NCI-H510A (cell line): ENCODE measurements at regions not wholly inside any gene's neighbourhood (a gene's known extent, or its start where the extent isn't known, plus 50 kb on each side); places are given as distances from the start of the nearest gene placed in this dataset.

Experiments used
- DNase-seq: peaks from one replicate; lab custom pipeline; 2025; lab: John Stamatoyannopoulos, UW

DNA sequence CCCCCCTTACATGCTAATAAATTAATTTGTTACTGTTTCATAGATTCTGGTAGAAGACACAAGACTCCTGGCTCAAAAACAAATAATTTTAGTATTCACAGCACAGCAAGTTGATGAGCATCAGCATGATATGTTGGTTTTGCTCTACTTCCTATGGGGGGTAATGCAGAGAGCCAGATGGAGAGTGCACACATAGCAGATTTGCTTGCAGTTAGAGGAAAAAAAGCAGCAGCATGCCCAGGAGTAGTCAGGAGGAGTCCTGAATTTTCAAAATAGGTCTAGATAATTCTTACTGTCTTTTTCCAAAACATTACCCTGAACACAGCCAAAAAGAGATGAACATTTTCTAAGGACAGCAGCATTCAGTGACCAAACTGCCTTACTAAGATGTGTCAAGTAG is 261.3 kb downstream of the COX7C start:
- DNase-seq: no peak

DNA sequence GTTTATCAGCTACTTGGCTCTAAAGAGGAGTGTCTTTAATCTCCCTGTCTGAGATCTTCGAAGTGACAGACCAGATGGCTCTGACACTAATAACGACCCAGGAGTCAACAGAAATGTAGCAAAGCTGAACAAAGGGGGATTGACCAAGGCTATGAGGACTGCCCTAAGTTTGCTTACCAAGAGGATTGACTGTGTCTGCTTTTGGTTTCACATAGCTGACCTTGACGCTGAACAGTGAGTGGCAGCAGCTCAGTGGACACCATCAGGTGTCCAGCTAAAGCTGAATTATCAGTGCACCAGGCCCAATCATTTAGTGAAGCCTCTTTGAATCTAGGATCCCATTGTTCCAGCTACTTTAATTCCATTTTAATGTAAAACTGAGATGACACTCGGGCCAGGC is 262.6 kb downstream of the COX7C start:
- no peak for DNase-seq

DNA sequence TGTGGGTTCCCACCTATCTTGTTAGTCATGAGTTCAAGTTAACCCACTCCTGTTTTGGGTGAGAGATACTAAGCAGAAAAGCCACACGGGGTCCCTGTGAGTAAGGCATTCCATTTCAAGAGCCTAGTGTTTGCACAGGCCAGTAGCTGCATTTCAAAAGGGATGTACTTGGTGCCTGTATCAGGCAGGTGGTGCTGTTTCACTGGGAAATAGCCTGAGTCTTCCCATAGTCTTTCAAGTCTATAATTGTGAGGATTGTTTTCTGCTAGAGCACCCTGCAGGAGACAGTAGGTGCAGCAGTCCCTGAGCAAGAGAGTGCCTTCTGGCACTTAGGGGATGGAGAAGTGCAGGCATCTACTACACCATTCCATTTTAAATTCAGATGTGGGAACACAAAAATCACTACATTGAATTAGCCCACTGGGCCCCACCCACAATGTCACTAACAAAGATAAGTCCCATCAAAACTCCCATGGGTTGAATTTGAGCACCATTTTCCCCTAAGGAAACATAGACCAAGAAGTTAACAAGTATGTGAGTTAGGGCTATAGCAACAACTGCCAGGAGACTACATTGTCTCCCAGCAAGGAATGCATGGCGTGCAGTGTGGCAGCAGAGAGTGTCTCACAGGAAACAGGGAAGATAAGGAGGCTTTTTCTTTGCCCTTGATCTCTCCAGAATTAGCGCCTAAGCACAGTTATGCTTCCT is 263.2 kb downstream of the COX7C start:
- DNase-seq: no peak

DNA sequence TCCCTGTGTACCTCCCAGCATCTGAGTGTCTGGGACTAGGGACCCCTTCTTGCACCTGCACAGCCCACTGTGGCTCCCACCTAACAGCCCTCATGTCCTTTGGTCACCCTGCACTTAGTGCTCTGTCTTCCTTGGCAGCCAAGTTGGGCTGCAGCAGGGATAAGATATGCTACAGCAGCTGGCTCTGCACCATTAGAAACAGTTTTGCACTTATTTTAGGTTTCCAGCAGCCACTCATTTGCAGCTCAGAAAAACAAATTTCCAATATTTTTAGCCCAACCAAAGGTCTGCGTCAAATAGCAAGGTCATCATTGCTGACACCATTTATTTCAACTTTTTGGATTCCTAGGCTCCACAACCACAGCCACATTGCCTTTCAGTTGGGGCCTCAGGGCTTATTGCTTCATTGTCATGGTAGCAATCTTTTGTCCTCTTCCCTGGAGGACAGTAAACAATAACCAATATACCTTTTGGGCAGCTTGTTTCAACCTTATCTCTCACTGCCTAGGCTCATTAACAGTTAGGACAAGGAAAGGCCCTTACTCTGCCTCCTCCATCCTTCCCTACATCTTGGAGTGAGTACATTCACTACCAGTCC is 263.9 kb downstream of the COX7C start:
- no peak for DNase-seq

DNA sequence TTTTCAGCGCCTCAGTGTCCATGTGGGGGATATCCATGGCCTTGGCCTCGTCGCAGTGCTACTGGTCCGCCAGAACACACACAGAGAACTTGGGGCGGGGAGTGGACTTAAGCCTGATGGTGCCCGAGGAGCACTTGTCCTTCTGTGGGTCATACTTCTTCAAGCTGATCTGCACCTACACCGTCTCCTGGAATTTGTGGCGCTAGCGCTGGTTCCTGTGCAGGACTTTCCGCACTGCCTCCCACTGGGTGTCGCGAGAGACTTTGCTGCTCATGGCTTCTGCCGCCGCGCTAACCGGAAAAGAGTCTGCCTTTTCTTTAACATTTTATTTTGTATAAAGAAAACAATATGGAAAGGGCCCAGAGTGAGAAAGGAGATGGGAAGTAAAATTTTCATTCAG is 266.9 kb downstream of the COX7C start:
- no peak for DNase-seq

DNA sequence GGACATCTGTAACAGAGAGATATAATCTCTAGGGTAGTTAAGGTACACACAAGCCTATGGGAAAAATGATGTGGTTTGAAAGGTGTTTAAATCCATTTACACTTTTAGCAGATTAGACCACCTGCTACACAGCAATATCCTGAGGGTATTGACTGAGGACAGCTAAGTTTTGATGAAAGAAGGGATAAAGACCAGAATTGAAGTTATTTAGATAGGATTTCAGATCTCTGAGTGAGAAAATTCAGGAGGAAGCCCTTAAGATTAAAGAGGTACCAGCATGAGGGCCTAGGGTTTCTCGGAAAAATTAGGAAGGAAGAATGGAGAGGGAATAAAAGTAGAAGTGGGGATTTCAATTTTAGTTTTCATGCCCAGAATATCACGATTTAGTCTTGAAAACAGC is 267.3 kb downstream of the COX7C start:
- DNase-seq: no peak

DNA sequence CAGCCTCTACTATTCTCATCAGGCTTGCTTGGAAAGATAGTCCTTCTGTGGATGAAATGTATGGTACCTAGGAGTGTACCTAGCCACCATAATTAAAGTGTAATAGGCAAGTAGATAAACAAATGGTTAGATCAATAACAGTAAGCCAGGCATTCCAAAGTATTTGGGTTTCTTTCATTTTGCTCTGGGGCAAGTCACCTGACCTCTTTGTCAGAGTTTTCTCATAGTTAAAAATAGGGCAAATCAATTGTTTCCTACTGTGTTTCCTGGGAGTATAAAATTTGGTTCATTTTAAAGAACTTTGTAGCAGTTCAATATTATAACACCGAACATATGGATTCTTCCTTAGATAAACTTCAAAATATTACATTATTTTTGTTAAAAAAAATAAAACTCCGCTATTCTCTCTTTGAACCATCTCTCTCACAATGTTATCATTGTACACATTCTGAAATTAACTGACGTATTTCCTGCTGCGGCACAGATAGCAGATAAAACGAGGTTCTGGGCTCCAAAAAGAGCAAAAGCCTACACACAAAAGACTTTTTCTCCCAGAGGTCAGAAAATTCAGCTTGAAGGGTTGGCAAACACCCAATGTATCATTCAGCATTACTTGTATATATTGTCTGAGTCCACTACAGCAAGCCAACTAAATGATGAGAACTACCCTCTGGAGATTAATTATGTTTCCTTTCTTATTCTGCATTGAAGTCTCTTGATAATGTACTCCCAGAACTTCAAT is 267.9 kb downstream of the COX7C start:
- DNase-seq: no peak

DNA sequence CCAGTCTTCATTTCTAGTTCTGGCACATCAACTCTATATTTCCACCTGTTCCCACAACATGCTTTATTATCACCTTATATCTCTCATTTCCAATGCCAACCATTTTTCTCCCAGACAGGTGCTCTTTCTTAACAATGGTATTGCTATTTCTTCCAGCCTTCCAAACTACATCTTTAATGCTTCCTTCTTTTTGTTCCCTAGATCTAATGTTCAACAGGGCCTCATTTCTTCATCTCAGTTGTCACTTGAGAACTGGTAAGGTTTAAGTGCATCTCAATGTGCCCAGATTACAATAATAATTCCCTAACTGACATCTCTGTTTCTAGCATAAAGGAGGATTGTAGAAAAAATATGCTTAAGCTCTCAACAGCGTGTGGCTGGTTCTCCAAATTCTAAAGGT is 272.6 kb downstream of the COX7C start:
- no peak for DNase-seq

DNA sequence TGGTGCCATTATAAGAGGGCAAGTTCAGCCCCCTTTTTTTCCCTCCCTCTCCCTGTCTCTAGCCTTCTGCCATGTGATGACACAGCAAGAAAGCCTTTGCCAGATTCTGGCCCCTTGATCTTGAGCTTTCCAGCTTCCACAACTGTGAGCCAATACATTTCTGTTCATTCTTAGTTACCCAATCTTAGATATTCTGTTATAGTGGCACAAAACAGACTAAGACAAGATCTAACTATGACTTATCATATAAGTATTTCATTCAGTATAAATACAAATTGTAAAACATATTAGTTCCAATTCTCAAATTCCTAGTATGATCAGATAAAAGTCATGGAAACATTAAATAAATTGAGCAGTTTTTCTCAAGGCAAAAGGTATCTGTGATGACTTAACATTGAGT is 276.3 kb downstream of the COX7C start:
- DNase-seq: no peak

DNA sequence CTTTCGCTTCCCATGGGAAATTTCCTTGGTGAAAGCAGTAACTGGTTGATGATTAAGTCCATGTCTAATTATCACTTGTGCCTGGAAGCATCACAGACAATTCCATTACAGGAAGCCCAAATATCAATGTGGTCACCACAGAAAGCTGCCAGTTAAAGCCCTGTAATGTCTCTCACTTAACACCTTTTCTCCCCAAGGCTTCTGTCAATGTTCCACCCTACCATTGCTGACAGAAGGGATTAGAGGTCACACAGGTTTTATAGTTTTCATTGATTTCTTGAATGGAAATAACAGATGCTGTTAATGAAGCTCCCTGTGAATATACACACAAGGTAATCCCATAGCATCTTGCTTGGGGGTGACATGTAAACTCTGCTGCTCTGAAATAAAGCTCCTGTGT is 279.2 kb downstream of the COX7C start:
- DNase-seq: no peak

DNA sequence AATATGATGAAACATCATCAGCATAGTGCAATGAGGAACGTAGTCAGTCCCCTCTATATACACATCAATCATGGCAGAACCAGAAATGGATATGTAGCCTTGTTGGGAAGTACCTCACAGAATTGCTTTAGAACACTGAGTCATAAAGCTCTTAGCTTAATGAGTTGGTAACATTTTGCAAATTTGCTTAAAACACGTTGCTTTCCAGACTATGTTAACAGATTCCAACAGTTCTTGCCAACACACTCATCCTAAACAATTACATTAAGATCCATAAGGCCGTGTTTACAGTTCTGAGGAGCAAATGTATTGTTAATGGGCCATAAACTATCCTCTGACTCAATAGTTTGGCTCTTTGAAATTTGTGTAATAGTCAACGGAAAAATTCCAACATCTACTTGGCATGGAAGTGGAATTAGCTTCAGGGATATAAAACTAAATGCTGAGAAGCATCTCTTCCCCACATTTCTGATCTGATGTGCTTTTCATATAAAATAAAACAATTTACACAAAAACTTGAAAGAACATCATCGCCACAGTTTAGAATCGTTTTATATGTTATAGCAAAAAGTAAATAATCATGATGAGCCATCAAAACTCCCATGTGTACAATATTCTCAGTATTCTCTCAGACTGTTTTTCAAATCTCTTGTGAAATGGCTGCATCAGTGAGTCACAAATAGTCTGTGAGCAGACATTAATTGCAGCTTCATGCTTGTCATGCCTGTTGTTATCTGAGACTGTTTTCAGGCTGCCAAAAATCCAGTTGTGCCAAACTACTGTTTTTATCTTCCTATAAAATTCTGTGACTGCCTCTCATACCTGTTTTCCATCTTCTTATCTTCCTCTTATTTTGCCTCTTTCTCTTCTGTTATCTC is 291.9 kb downstream of the COX7C start:
- no peak for DNase-seq

DNA sequence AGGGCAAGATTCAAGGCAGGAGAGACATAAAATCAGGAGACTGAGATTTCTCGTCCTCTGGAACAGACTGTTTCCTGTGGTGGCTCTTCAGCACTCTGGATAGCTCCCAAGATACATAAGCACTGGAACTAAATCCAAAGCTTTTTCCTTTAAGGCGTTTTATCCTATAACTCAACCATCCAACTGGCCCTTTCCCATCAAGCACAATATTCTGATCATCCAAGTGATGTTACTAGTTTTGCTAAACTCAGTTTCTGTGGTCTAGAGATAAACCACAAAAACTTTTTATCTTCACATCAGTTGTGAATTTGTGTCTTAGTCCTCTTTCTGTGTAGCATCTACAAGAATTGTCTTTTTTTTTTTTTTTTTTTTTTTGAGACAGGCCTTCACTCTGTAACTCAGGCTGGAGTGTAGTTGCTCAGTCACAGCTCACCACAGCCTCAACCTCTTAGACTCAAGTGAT is 299.4 kb downstream of the COX7C start:
- DNase-seq: no peak

DNA sequence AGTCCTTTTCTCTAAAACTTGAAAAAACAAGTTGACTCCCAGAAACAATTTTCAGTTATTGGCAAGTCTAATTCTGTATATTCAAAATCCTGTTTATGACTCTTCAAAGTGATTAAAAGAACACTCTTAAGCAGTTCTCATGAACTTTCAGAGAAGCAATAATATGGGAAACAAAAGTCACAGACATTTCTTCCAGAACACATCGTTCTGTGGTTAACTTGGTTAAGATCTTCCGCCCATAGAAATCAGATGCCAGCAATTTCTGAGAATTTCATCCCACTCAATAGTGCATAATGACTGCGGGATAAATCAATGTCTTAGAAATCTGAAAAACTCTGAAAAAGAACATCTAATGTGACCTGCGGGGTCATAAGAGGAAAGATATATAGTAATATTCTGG is 300.5 kb downstream of the COX7C start:
- no peak for DNase-seq

DNA sequence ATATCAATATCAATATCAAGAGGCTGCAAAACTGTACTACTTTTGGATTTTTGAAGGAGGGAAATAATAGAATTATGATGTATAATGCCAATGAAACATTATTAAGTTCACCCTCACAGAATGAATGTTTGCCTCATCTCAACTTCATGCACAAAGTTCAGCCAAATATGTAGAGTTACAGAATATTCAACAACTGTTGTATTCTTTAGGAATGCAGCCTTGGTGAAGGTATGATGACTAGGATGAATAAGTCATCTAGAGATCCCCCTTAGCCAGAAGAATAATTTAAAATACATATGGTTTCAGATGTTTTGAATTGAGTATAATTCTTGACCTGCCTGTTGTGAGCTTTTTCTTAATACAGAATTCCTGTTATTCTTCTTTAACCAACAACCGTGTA is 308.3 kb downstream of the COX7C start:
- DNase-seq: no peak

DNA sequence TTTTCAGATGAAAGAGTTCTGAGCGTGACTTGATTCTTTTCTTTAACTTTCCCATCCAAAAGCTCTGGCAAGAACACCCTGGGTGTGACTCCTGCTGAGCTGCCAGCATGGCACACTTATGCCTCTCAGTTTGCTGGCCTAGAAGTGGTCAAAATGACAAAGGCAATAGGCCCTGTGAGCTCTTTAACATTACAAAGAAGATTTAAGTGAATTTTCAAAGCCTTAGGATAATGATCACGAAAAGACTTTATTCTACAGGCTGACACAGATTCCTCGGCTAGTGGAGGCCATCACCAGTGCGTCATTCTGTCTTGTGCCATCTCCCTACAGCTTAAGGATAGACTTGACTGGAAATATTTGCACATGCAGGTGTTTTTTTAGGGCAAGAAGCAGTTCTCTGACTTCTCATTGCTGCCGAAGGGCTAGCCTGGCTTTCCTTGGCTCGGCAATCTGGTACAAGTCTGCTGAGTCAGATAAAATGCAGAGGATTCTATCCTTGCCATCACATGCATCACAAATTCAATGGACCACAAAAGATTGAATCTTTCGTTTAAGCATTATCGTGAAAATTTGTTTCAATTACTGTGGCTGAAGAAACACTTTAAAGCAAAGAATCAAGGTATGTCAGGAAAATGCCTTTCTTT is 311.5 kb downstream of the COX7C start:
- no peak for DNase-seq

DNA sequence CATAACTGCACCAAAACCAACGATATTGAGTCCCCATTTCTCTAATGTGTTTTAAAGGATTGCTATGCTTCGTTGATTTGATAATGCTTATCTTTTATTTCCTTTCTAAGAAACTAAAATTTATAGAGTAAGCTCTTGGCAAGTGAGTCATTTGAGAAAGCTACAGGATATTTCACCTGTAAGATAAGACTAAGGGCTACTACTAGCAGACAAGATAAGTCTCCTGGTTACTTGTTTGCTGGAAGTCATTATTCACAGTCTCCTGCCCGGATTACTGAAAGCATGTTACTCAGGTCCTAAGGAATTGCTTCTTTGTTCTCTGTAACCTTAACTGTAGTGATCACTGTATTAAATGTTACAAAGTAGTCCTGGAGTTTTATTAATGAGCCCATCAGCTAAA is 315.9 kb upstream of the RASA1 start:
- DNase-seq: no peak

DNA sequence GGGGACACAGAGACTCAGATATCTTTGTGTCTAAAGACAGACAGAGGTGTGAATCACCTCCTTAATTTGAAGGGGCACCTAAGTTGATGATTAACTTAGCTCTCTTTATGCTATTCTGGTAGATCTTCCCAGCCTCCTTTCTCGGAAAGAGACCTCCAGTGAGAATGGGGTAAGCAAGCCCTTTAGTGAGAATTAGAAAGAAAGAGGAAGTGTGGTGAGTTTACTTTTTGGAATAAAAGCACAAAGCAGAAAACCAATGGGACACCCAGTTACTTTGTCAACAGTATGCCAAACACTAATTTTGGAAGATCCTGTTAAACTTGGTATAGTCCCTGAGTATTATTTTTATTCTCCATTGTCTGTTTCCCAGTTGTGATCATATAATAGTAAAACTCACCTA is 302.8 kb upstream of the RASA1 start:
- no peak for DNase-seq

DNA sequence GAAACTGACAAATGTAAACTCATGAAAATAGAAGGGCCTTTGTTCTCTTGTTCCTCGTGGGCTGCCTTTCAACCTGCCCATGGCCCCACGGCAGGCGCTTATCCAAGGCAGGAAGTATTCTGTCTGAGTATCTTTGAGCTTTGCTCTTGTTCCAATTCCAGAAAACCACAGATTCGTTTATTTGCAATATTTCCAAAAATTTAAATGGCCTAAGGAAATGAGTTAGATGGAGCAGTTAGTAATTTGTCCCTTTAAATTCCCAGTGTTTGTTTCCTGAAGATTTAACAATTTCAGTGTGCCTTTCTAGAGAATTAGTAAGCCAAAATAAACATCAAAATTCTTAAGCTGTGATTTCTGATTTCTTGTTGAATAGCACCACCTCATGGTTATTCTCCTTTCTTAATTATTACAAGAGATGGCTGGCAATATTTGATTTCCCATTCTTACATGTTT is 299.4 kb upstream of the RASA1 start:
- DNase-seq: no peak

DNA sequence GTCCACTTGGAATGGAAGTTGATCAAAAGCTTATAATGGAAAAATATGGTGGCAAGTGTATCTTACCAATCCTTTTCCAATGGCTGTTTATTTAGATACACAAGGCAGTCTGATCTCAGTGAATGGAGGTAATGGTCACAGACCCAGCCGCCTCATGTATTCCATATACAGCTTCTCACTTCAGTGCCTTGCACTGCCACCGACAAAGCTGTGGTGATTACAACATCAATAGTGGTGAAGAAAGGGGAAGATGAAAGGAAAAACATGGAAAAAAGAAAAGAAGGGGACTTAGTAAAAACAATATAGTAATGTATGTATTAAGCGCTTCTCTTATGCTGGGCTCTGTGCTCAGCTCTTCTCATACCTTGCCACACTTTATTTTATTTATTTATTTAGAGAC is 297.3 kb upstream of the RASA1 start:
- no peak for DNase-seq

DNA sequence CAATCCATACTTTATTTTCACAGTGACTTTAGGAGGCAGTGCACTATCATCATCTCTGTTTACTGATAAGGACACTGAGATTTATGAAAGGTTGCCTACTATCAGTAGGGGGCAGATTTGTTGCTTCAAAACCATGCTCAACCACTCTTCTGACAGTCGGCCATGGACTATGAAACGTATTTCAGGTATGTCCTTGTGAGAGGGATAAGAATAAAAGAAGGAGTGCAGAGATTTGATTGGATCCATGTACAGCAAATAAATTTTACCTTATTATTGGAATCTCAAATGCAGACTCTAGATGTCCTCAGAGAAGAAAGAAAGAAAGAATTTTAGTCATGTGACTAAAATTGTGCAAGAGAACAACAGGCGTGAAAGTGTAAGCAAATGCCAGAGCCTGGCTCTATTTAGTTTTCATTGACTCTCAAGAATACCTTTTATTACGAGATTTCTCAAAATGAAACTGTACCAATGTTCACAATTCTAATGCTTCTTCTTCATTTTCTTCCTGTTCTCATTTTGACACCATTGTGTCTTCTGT is 296.6 kb upstream of the RASA1 start:
- DNase-seq: no peak

DNA sequence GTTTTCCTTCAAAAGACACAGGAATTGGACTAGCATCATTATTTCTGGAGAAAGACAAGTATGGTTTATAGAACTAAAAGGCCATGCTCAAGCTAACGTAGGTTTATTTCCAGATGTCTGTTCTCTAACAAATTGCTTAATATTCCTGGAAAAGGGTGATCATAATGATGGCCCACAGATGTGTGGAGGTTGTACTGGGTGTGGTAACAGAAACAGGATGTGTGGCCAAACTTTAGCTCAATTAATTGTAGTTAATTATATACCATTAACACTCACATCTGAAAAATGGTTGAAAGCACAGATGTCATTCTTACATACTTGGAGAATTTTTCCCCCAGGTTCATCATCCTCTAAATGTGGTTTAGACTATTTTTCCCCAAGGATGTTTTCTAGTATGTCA is 292.7 kb upstream of the RASA1 start:
- no peak for DNase-seq

DNA sequence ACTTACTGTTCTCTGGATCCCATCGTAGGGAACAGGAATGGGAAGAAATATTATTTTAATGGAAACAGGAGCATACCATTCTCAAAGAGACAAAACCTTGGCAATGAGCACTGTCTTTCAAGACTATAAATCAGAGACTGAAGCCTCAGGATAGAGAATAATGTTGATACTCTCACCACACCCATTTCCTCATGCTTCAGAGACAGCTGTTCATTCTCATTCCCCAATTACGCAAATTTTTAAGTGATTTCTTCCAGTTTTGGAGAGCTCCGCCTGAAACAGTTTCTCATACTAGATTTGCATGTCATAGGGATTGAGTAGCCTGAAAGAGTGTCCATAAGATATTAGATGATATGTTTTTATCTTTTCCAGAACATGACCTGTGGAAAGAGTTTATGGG is 290.5 kb upstream of the RASA1 start:
- no peak for DNase-seq
